Stimulated activated naive CD8-positive, alpha-beta T cell treated with anti-CD3 and anti-CD28 coated beads, Interleukin-15, Interleukin-2, amounts not matched to agents 100 U/mL and 50 U/mL, for 24 hours (primary cell): ENCODE measurements at regions not wholly inside any gene's neighbourhood (a gene's known extent, or its start where the extent isn't known, plus 50 kb on each side); places are given as distances from the start of the nearest gene placed in this dataset.

ENCODE experiments used
- ATAC-seq: fragments of 150-1000 bp; cut with Tn5 transposase; one replicate; pipeline ENCODE4 v1.10.0; 2021
- DNase-seq: peaks from one replicate; pipeline ENCODE4 v3.0.0; 2021

DNA sequence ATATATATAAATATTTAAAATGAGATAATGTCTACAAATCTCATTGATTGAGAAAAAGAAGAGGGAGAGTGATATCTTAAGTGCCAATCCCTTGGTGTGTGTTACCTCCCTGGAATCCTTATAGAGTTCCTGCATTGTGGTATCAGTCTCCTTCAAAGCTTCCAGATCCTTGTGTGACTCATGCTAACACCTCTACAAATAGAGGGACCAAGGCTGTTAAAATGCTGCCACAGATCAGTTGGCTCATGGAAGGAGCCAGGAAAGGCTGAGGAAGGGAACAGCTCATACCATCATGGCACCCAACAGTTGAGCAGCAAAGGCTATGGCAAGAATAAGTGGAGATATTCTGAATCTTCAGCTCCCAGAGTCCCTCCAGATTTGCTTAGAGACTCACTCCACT lies 163.6 kb upstream of the ISX start:
- DNase-seq (no peak), ATAC-seq (no peak)

- no peak for DNase-seq
Observed at GRCh38 chr22:34903416-34903815, 162.5 kb upstream of the ISX start.

DNA sequence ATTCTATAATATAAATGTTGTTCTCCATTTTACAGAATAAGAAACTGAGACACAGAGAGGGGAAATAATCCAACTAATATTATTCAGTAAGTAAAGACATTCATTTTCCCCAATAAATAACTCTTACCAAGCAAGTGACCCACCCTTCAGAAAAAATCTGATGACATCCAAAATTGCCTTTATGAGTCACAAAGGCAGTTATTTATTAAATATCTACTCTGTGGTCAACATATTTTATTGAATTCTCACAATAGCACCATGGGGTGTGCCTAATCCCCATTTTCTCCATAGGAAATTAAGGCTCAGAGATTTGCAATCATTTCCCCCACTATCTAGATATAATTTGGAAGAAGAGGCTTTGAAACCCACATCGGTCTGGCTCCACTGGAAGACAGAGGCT lies 161.5 kb upstream of the ISX start:
- no peak for DNase-seq
- ATAC-seq, result no peak

More at GRCh38 chr22:34903416-34903815, 162.5 kb upstream of the ISX start:
- no peak for ATAC-seq

- no peak for DNase-seq
- no peak for ATAC-seq
Observed at GRCh38 chr22:34913826-34914225, 152.1 kb upstream of the ISX start.

GRCh38 chr22:34914846-34915245 lies 151.1 kb upstream of the ISX start:
- no peak for DNase-seq
- ATAC-seq, result no peak

DNA sequence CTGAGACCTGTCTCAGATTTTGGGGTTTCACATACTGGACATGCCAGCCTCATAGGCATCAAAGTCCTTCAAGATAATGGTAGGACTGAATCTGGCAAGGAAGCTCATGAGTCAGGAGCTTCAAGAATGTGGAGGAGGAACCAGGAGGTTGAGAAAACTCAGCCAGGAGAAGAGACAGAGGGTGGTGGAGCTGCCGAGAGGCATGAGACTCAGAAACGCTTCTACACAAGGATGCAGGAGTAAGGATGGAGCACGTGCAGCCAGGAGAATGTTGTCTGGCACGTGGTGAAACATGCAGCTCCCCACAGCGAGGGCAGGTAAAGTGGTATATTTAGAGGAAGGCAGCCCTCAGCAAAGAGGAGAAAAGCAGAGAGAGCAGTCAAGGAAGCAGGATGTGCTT lies 148.7 kb upstream of the ISX start:
- no peak for ATAC-seq
- DNase-seq, result no peak

- no peak for ATAC-seq
- DNase-seq, result no peak
Observed at GRCh38 chr22:34931026-34931425, 134.9 kb upstream of the ISX start.

GRCh38 chr22:34934261-34934660 lies 131.7 kb upstream of the ISX start:
- DNase-seq (no peak), ATAC-seq (no peak)

DNA sequence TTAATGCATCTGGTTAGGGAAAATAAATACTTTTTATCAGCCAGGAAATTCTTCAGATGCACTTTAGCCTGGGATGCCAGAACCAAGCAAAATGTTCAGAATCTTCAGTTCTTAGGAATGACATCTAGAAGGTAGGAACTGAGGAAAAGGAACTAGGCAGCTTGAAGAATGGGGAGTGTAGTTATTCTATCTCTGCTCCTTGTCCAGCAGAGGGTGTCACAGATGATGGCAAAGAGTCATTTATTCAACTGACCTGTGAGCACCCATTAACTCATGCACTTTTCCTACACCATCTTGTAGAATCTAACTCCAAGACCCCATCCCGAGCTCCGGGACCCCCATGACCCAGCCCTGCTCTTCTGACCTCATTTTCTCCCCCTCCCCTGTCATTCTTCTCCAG lies 122.1 kb upstream of the ISX start:
- ATAC-seq, result no peak
- DNase-seq, result no peak

GRCh38 chr22:34946339-34946985 lies 119.5 kb upstream of the ISX start:
- DNase-seq, result no peak
- ATAC-seq, result no peak

DNA sequence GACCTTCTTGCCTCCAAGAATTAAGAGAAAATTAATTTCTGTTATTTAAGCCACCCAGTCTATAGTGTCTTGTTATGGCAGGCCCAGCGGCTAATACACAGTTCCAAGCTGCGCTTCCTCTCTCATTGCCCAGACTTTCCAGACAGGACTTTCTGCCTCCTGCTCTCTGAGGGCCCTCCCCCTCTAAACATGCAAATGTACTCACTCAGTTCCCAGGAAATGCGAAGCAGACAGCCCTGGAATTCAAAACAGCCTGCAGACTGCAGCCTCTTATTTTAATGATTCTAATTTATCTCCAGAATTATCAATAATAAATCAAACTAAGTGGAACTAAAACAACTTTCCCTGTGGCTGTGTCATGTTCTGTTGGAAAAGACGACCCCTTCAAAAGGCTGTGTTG lies 115.5 kb upstream of the ISX start:
- DNase-seq, result no peak
- ATAC-seq, result no peak

DNA sequence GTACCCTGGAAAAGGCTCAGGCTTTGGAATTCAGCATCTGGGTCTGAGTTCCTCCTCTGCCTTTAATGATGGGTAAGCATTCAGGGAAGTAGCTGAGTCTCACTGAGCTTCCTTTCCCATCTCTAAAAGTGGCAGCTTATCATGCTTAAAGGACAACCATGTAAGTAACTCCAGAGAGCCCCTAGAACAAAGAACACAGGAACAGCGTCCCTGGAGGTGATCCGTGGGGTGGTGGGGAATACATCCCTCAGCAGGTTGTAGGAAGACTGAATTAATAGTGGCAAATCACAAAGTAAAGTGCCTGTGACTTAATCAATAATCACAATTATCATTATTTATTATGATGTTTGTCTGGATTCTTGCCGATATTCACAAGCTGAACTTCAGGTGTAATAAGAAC lies 114.7 kb upstream of the ISX start:
- ATAC-seq, result no peak
- DNase-seq, result no peak

DNA sequence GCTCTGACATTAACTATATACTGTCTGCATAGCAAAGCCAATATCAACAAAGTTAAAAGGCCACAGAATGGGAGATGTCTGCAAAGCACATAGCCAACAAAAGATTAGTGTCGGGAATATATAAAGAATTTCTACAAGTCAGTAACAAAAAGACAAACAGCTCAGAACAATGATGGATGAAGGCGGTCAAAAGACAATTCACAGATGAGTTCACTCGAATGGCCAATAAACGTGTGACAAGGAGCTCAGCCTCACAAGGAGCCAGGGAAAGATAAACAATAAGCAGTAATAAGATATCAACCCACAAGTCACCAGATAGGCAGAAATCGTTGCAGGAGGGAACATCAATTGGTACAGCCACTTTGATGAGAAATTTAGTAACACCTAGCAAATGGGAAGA lies 106.0 kb upstream of the ISX start:
- DNase-seq (no peak), ATAC-seq (no peak)

DNA sequence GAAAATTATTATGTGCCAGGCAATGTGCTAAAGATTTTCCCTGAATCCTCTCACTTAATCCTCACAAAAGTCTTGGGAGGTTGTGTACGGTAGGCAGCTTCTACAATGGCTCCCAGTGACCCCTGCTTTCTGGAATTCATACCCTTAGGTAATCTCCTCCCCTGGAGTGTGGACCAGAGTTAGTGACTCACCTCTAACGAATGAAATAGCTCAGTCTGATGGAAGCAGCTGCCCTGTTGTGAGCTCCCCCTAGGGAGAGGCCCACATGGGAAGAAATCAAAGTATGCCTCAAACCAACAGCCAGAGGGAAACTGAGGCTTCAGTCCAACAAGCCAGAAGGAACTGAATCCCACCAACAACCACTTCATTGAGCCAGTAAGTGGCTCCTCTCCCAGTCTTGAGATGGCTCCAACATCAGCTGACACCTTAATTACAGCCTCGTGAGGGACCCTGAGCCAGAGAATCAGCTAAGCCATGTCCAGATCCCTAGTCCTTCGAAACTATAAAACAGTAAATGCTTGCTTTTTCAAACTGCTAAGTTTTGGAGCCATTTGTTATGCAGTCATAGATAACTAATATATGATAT lies 98.9 kb upstream of the ISX start:
- no peak for DNase-seq

DNA sequence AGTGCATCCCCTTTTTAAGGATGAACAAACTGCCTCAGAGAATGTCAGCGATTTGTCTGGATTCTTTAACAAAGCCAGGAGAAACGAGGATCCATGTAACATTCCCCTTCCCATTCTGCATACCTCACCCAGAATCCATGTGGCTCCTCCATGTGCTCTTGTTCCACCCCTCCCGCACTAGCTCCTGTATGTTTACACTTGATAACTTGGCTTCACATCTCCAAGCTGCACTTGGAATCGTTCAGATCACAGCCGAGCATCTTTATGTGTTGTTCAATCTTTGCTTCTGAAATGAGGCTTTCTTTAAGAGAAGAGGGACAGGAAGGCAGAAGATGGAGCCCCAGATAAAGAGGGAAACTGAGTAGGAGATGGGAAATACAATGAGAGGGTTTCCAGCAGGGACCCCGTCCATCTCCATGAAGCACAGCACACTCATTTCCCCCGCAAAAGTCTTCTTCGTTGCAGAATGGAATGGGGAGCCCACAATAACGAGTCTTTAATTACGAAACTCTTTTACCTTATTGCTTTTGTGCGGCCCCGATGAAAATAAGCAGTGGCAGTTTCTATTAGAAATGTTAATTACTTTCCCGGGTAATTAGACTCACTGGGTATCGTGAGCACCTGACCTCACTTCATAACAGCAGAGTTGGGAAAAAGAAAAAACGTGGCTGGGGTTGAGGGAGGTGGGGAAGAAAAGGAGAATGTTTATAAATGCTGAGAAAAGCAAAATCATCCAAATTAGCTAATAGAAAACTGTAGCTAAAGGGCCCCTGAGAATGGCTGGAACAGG lies 96.8 kb upstream of the ISX start:
- DNase-seq (no peak), ATAC-seq (no peak)

More for the DNA sequence above, 98.9 kb upstream of the ISX start:
- ATAC-seq, result no peak

GRCh38 chr22:34971456-34971855 lies 94.5 kb upstream of the ISX start:
- ATAC-seq, result no peak
- DNase-seq, result no peak

- ATAC-seq (no peak), DNase-seq (no peak)
Observed at GRCh38 chr22:34972191-34972897, 93.6 kb upstream of the ISX start.

DNA sequence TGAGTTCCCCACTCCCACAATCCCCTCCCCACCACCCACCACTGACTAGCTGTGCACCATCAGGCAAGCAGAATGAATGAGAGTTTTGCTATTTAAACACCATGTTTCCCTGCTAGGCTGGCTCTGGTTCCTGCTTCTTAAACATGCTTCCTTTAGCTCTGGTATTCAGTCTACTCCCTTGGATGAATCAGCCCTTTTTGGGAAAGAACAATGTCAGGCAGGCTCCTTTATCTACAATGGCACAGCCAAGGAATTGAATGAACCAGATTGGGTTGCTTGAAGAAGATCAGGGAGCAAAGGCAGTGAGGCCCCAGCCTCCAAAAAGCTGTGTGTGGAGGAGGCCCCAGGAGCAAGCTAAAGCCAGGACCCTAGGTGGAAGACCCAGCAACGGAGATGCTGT lies 92.9 kb upstream of the ISX start:
- ATAC-seq (no peak), DNase-seq (no peak)

DNA sequence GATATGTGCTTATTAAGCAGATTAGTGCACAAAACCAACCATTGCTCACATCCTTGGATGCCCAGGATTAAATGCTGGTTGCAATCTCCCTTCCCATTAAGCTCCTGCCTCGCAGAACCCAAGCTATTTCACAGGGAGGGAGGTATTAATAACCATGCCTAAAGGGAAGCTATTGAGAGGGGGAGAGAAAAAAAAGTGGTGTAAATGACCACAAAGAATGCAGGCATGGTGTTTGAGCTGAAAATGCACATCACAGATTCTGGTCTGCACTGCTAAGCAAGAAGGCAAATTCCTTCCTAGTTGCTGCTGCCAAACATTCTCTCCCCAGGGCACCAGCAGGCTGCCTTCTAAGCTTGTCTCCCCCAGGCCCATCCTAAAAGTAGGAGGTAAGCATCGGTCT lies 92.0 kb upstream of the ISX start:
- no peak for DNase-seq
- no peak for ATAC-seq

DNA sequence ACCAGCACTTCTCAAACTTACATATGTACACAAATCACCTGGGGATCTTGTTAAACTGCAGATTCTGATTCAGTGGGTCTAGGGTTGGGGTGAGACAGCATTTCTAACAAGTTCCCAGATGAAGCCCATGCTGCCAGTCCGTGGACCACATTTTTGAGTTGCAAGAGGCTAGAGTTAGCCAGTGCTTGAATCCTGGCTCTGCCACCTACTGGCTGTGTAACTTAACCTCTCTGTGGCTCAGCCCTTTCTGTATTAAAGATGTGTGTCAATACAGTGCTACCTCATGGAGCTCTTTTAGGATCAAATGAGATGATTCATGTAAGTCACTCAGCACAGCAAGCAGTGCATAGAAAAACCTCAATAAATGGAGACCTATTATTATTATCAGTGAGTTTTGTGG lies 90.2 kb upstream of the ISX start:
- DNase-seq, result no peak
- no peak for ATAC-seq

- no peak for ATAC-seq
- DNase-seq, result no peak
Observed at GRCh38 chr22:34976474-34976873, 89.5 kb upstream of the ISX start.

- DNase-seq (no peak), ATAC-seq (no peak)
Observed at GRCh38 chr22:34976886-34977285, 89.1 kb upstream of the ISX start.

DNA sequence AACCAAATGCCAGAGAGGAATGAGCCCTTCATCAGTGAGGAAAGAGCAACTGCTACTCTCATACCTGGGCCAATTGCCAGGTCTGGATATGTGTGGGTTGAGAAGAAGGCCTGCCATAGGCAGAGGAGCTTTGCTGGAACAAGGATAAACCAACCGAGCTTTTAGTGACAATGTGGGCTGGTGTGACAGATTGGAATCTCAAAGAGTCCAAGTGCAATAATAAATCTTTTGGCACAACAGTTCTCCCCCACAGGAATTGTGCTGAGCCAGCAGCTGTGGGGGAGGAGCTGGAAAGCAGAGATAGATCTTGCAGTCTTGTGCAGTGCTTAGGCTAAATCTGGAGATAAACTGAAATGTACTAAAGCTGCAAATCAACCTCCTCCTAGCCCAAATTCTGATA lies 79.4 kb upstream of the ISX start:
- ATAC-seq, result no peak

More for the DNA sequence above, 79.4 kb upstream of the ISX start:
- no peak for DNase-seq
